MG63 (cell line): ENCODE measurements at regions not wholly inside any gene's neighbourhood (a gene's known extent, or its start where the extent isn't known, plus 50 kb on each side); places are given as distances from the start of the nearest gene placed in this dataset.

Source experiments
- DNase-seq: peaks from one replicate; pipeline ENCODE4 v3.0.0-alpha.2; 2020
- H3K27me3 ChIP-seq: fragments of 250-450 bp; sonication (Bioruptor Pico); 2 replicates; pipeline ENCODE4 v1.5.1; 2020; ENCODE audit warnings: mild to moderate bottlenecking, moderate library complexity
- H3K36me3 ChIP-seq: fragments of 250-450 bp; sonication (Bioruptor Pico); 2 replicates; pipeline ENCODE4 v1.5.1; 2020; ENCODE audit warnings: mild to moderate bottlenecking, moderate library complexity
- H3K4me3 ChIP-seq: fragments of 250-450 bp; sonication (Bioruptor Pico); 2 replicates; pipeline ENCODE4 v1.5.1; 2020; ENCODE audit warnings: mild to moderate bottlenecking, moderate library complexity
- H3K9me3 ChIP-seq: fragments of 250-450 bp; sonication (Bioruptor Pico); 2 replicates; pipeline ENCODE4 v1.5.1; 2020; ENCODE audit warnings: mild to moderate bottlenecking, moderate library complexity

GRCh38 chr11:116473790-116474346 lies 298.9 kb downstream of the BUD13 start:
- no peaks in the 10 kb centered on the region for H3K36me3 ChIP-seq
- no peak overlapping the region for H3K4me3 ChIP-seq
- no peak for DNase-seq
- H3K27me3 ChIP-seq = no peaks in the 10 kb centered on the region
- H3K9me3 ChIP-seq = no peaks in the 10 kb centered on the region

- Histone ChIP-seq H3K27me3 (no peaks in the 10 kb centered on the region), H3K4me3 (no peak overlapping the region), H3K9me3 (no peaks in the 10 kb centered on the region), H3K36me3 (no peaks in the 10 kb centered on the region)
- DNase-seq = no peak
These were observed 299.5 kb downstream of the BUD13 start for GRCh38 chr11:116473206-116473769.

GRCh38 chr11:116472651-116473050 lies 300.1 kb downstream of the BUD13 start:
- DNase-seq = no peak

GRCh38 chr11:116471608-116472256 lies 301.1 kb downstream of the BUD13 start:
- Histone ChIP-seq H3K9me3 (no peaks in the 10 kb centered on the region), H3K4me3 (no peak overlapping the region), H3K27me3 (no peaks in the 10 kb centered on the region), H3K36me3 (no peaks in the 10 kb centered on the region)
- DNase-seq = no peak

More at GRCh38 chr11:116472651-116473050, 300.1 kb downstream of the BUD13 start:
- no peaks in the 10 kb centered on the region for H3K36me3 ChIP-seq
- H3K4me3 ChIP-seq = no peak overlapping the region
- no peaks in the 10 kb centered on the region for H3K27me3 ChIP-seq
- H3K9me3 ChIP-seq = no peaks in the 10 kb centered on the region

- Histone ChIP-seq H3K9me3 (no peaks in the 10 kb centered on the region), H3K27me3 (peaks cover 3% of the 10 kb centered on the region; the same call in 1 of the 2 replicates), H3K4me3 (no peak overlapping the region), H3K36me3 (no peaks in the 10 kb centered on the region)
- DNase-seq = no peak
These were observed 304.1 kb downstream of the BUD13 start for GRCh38 chr11:116468699-116469098.

GRCh38 chr11:116467823-116468222 lies 305.0 kb downstream of the BUD13 start:
- peaks cover 3% of the 10 kb centered on the region; the same call in 1 of the 2 replicates for H3K27me3 ChIP-seq
- no peaks in the 10 kb centered on the region for H3K36me3 ChIP-seq
- no peak for DNase-seq
- no peaks in the 10 kb centered on the region for H3K9me3 ChIP-seq
- H3K4me3 ChIP-seq = no peak overlapping the region

- H3K36me3 ChIP-seq = no peaks in the 10 kb centered on the region
- DNase-seq = no peak
- no peaks in the 10 kb centered on the region for H3K9me3 ChIP-seq
These were observed 306.0 kb downstream of the BUD13 start for GRCh38 chr11:116466801-116467200.

GRCh38 chr11:116466191-116466590 lies 306.6 kb downstream of the BUD13 start:
- no peak for DNase-seq
- H3K36me3 ChIP-seq = no peaks in the 10 kb centered on the region
- H3K27me3 ChIP-seq = peaks cover 3% of the 10 kb centered on the region; the same call in 1 of the 2 replicates

More at GRCh38 chr11:116466801-116467200, 306.0 kb downstream of the BUD13 start:
- Histone ChIP-seq H3K4me3 (no peak overlapping the region), H3K27me3 (peaks cover 3% of the 10 kb centered on the region; the same call in 1 of the 2 replicates)

GRCh38 chr11:116465056-116465455 lies 307.7 kb downstream of the BUD13 start:
- Histone ChIP-seq H3K9me3 (no peaks in the 10 kb centered on the region), H3K4me3 (no peak overlapping the region), H3K27me3 (peaks cover 3% of the 10 kb centered on the region; the same call in 1 of the 2 replicates), H3K36me3 (no peaks in the 10 kb centered on the region)
- no peak for DNase-seq

More at GRCh38 chr11:116466191-116466590, 306.6 kb downstream of the BUD13 start:
- Histone ChIP-seq H3K4me3 (no peak overlapping the region), H3K9me3 (no peaks in the 10 kb centered on the region)

- H3K4me3 ChIP-seq = no peak overlapping the region
- no peaks in the 10 kb centered on the region for H3K36me3 ChIP-seq
- no peaks in the 10 kb centered on the region for H3K9me3 ChIP-seq
- DNase-seq = no peak
- peaks cover 3% of the 10 kb centered on the region; the same call in 1 of the 2 replicates for H3K27me3 ChIP-seq
These were observed 311.0 kb downstream of the BUD13 start for GRCh38 chr11:116461789-116462188.

GRCh38 chr11:116460156-116460920 lies 312.4 kb downstream of the BUD13 start:
- no peaks in the 10 kb centered on the region for H3K9me3 ChIP-seq
- no peak overlapping the region for H3K4me3 ChIP-seq
- no peaks in the 10 kb centered on the region for H3K36me3 ChIP-seq
- DNase-seq = no peak
- H3K27me3 ChIP-seq = no peaks in the 10 kb centered on the region

- no peaks in the 10 kb centered on the region for H3K36me3 ChIP-seq
- no peak for DNase-seq
- no peaks in the 10 kb centered on the region for H3K9me3 ChIP-seq
- no peaks in the 10 kb centered on the region for H3K27me3 ChIP-seq
- no peak overlapping the region for H3K4me3 ChIP-seq
These were observed 313.4 kb downstream of the BUD13 start for GRCh38 chr11:116459185-116460045.

GRCh38 chr11:116458546-116458945 lies 314.2 kb downstream of the BUD13 start:
- Histone ChIP-seq H3K4me3 (no peak overlapping the region), H3K27me3 (no peaks in the 10 kb centered on the region), H3K9me3 (no peaks in the 10 kb centered on the region), H3K36me3 (no peaks in the 10 kb centered on the region)
- no peak for DNase-seq

- DNase-seq = no peak
- Histone ChIP-seq H3K27me3 (no peaks in the 10 kb centered on the region), H3K4me3 (no peak overlapping the region)
These were observed 315.3 kb downstream of the BUD13 start for GRCh38 chr11:116457336-116458007.

GRCh38 chr11:116454951-116455350 lies 317.8 kb downstream of the BUD13 start:
- H3K4me3 ChIP-seq = no peak overlapping the region
- H3K9me3 ChIP-seq = no peaks in the 10 kb centered on the region
- H3K27me3 ChIP-seq = no peaks in the 10 kb centered on the region
- H3K36me3 ChIP-seq = no peaks in the 10 kb centered on the region
- no peak for DNase-seq

More at GRCh38 chr11:116457336-116458007, 315.3 kb downstream of the BUD13 start:
- Histone ChIP-seq H3K36me3 (no peaks in the 10 kb centered on the region), H3K9me3 (no peaks in the 10 kb centered on the region)
